Erythroblast (primary cell): ENCODE measurements at regions not wholly inside any gene's neighbourhood (a gene's known extent, or its start where the extent isn't known, plus 50 kb on each side); places are given as distances from the start of the nearest gene placed in this dataset.

Source experiments
- GATA1 ChIP-seq: IDR thresholded peaks from 2 replicates; pipeline ENCODE4 v1.6.1; 2011; ENCODE audit warnings: low read depth, mild to moderate bottlenecking, control low read depth, low read length, moderate library complexity
- POLR2A ChIP-seq: IDR thresholded peaks from 2 replicates; pipeline ENCODE4 v1.6.1; 2011; ENCODE audit warnings: mild to moderate bottlenecking, low read length

DNA sequence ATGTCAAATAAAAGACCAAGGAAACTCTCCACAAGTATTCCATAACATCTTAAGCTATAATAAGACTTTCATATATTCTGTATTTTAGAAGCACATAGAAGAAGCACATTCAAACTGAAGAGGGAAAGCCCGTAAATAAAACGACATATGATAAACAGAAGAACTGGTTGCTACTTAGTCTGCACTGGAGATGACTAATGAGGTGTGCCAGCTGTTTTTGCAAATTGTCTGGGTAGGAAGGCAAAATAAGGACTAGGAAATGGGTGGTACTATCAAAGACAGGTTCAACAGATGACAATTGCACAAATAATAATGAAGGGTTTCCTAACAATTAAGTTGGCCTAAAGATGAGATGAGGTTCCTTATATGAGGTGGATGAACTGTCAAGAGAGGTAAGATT is 593.2 kb upstream of the CCDC179 start:
- no peak for TF ChIP-seq POLR2A
- no peak for TF ChIP-seq GATA1
